ENCODE measurements at regions not wholly inside any gene's neighbourhood (a gene's known extent, or its start where the extent isn't known, plus 50 kb on each side); places are given as distances from the start of the nearest gene placed in this dataset.

GRCh38 chr1:221874285-221875003, 132.6 kb upstream of the DUSP10 start:
- H3K27ac ChIP-seq = no peak overlapping the region
- H3K27me3 ChIP-seq = no peaks in the 10 kb centered on the region
- TF ChIP-seq CTCF (IDR thresholded peaks at IDR 0.05) = no peak
- no peaks in the 10 kb centered on the region for H3K4me1 ChIP-seq (ENCODE audit: control insufficient read depth in 1 of 2, insufficient read depth in 1 of 2, low read depth in 1 of 2, low read length in 1 of 2)
- no peaks in the 10 kb centered on the region for H3K36me3 ChIP-seq
- H3K4me3 ChIP-seq (ENCODE audit: low read depth in 1 of 2, low read length in 1 of 2) = no peak overlapping the region
- H3K9me3 ChIP-seq = no peaks in the 10 kb centered on the region

GRCh38 chr1:221873673-221874072, 131.8 kb upstream of the DUSP10 start:
- Histone ChIP-seq H3K9me3 (no peaks in the 10 kb centered on the region), H3K4me1 (ENCODE audit: control insufficient read depth in 1 of 2, insufficient read depth in 1 of 2, low read depth in 1 of 2, low read length in 1 of 2) (no peaks in the 10 kb centered on the region), H3K36me3 (no peaks in the 10 kb centered on the region), H3K4me3 (ENCODE audit: low read depth in 1 of 2, low read length in 1 of 2) (no peak overlapping the region), H3K27ac (no peak overlapping the region), H3K27me3 (no peaks in the 10 kb centered on the region)
- TF ChIP-seq CTCF (IDR thresholded peaks at IDR 0.05) = no peak

GRCh38 chr1:221871056-221871455, 129.2 kb upstream of the DUSP10 start:
- Histone ChIP-seq H3K27me3 (no peaks in the 10 kb centered on the region), H3K4me3 (ENCODE audit: low read depth in 1 of 2, low read length in 1 of 2) (no peak overlapping the region), H3K9me3 (no peaks in the 10 kb centered on the region), H3K36me3 (no peaks in the 10 kb centered on the region), H3K4me1 (ENCODE audit: control insufficient read depth in 1 of 2, insufficient read depth in 1 of 2, low read depth in 1 of 2, low read length in 1 of 2) (no peaks in the 10 kb centered on the region), H3K27ac (no peak overlapping the region)
- no peak for TF ChIP-seq CTCF (IDR thresholded peaks at IDR 0.05)

DNA sequence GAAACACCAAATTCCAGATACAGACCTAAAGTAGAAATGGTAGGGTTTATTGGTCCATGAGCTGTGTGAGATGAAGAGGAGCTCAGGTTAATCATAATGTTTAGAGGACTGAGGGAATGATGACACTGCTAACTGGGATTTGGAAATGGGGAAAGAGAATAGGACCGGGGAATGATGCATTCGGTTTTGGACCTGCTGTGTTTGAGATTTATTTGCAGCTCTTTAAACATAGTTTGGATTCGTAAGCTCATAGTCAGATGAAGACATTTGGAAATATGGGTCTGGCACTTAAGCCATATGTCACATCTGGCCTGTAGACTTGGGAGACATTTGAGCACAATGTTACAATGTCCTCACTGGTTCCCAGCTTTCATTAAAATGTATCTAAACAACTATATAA, 127.9 kb upstream of the DUSP10 start:
- no peak overlapping the region for H3K4me3 ChIP-seq (ENCODE audit: low read depth in 1 of 2, low read length in 1 of 2)
- no peak for TF ChIP-seq CTCF (IDR thresholded peaks at IDR 0.05)
- no peaks in the 10 kb centered on the region for H3K9me3 ChIP-seq
- H3K27me3 ChIP-seq = no peaks in the 10 kb centered on the region
- H3K27ac ChIP-seq = no peak overlapping the region
- no peaks in the 10 kb centered on the region for H3K36me3 ChIP-seq
- no peaks in the 10 kb centered on the region for H3K4me1 ChIP-seq (ENCODE audit: control insufficient read depth in 1 of 2, insufficient read depth in 1 of 2, low read depth in 1 of 2, low read length in 1 of 2)

DNA sequence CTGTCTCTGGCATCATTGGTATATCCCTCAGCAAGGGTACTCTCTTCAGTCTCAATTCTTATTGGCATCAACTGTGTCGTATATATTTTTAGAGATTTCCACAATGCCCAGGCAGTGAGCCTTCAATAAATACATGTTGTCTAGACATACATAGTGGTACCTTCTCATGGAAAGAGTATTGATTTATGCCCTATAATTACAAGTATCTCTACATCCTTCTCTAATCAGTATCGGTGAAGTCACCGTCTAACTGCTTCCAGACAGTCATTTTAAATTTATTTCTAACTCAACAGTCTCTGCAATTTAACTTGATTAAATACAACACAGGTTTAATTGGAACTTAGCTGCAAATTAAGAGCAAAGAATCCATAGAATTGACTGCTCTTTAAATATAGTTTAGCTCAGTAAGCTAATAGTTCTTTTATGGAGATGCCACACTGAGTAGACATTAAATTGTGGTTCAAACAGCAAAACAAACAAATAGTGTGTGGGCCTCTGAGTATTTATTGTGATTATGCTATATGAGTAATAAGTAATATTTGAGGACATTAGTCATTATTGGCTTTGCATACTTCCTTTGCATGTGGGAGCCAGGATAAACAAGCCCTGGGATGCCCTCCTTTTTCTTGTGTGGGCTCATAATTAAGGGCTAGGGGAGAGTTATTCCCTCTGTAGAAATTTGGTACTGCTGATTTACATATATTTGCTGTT, 126.9 kb upstream of the DUSP10 start:
- no peak for TF ChIP-seq CTCF (IDR thresholded peaks at IDR 0.05)
- H3K4me1 ChIP-seq (ENCODE audit: control insufficient read depth in 1 of 2, insufficient read depth in 1 of 2, low read depth in 1 of 2, low read length in 1 of 2) = no peaks in the 10 kb centered on the region
- H3K9me3 ChIP-seq = no peaks in the 10 kb centered on the region
- no peaks in the 10 kb centered on the region for H3K36me3 ChIP-seq
- no peaks in the 10 kb centered on the region for H3K27me3 ChIP-seq
- H3K27ac ChIP-seq = no peak overlapping the region
- no peak overlapping the region for H3K4me3 ChIP-seq (ENCODE audit: low read depth in 1 of 2, low read length in 1 of 2)

Measured in neutrophil (primary cell).